Endothelial cell of umbilical vein (primary cell): ENCODE measurements at regions not wholly inside any gene's neighbourhood (a gene's known extent, or its start where the extent isn't known, plus 50 kb on each side); places are given as distances from the start of the nearest gene placed in this dataset.

Experiments
- BruUV-seq: library from RNA; stranded (reverse); fragments of 400-500 nt; replicated peaks from 2 replicates; lab custom pipeline; 2021; lab: Mats Ljungman, UMichigan
- CTCF ChIA-PET: fragments of 300-600, 350-600 bp; sonication (Branson Sonifier 250); formaldehyde crosslinking; loops from one replicate; lab custom pipeline; 2021; ENCODE audit warnings: antibody characterized with exemption, inconsistent platforms; lab: Charles Lee
- POLR2A ChIA-PET: fragments of 300-600, 350-600 bp; sonication (Branson Sonifier 250); formaldehyde crosslinking; loops from one replicate; lab custom pipeline; 2021; ENCODE audit warnings: antibody characterized with exemption, inconsistent platforms; lab: Charles Lee
- DNase-seq: peaks from one replicate; pipeline ENCODE4 v3.0.0-alpha.2; 2011; ENCODE audit warnings: low read depth, low spot score
- FAIRE-seq: peaks from 2 replicates; lab custom pipeline; 2011; peaks lifted over from hg19 to GRCh38; lab: Jason Lieb, UNC
- H2AFZ ChIP-seq: 2 replicates; pipeline ENCODE4 v1.6.0; 2012; ENCODE audit warnings: low read depth, low read length, control low read depth, inconsistent platforms
- H3K27ac ChIP-seq: 2 replicates; pipeline ENCODE4 v1.5.1; 2011; ENCODE audit warnings: low read depth, mild to moderate bottlenecking, control low read depth, low read length, moderate library complexity; ENCODE audit not compliant: insufficient read depth
- H3K27me3 ChIP-seq, 2 experiments: 2 replicates each; pipeline versions ENCODE4 v1.6.0 to v1.6.1; 2011; ENCODE audit warnings: low read length in 2 of 2, mixed read lengths in 1 of 2; ENCODE audit not compliant: control insufficient read depth in 2 of 2, insufficient read depth in 2 of 2
- H3K36me3 ChIP-seq, 2 experiments: 2 replicates in 1 of 2; 3 replicates in 1 of 2; pipeline ENCODE4 v1.5.1; 2011; ENCODE audit warnings: low read length in 2 of 2, mild to moderate bottlenecking in 1 of 2, moderate library complexity in 1 of 2; ENCODE audit not compliant: control insufficient read depth in 2 of 2, insufficient read depth in 2 of 2; ENCODE audit errors: extremely low read depth in 1 of 2
- H3K4me1 ChIP-seq: 3 replicates; pipeline ENCODE4 v1.5.1; 2011; ENCODE audit warnings: mild to moderate bottlenecking, low read length; ENCODE audit not compliant: control insufficient read depth, insufficient read depth; ENCODE audit errors: extremely low read depth
- H3K4me2 ChIP-seq: 2 replicates; pipeline ENCODE4 v1.6.1; 2011; ENCODE audit warnings: low read length, control low read depth, mixed read lengths; ENCODE audit not compliant: insufficient read depth
- H3K4me3 ChIP-seq, 3 experiments: fragments of 200-600 bp in 1 of 3; sonication (generic), shearing (Covaris generic) in 1 of 3; replicated peaks in 1 of 3; 2 replicates each; pipeline ENCODE4 v1.5.1; 2011 to 2016; ENCODE audit warnings: control low read depth in 3 of 3, low read length in 3 of 3, mild to moderate bottlenecking in 2 of 3, inconsistent platforms in 1 of 3, low read depth in 1 of 3, moderate library complexity in 1 of 3; ENCODE audit not compliant: insufficient read depth in 1 of 3
- H3K79me2 ChIP-seq: 2 replicates; pipeline ENCODE4 v1.6.0; 2012; ENCODE audit warnings: low read length, inconsistent platforms; ENCODE audit not compliant: control insufficient read depth, insufficient read depth
- H3K9ac ChIP-seq: replicated peaks from 2 replicates; pipeline ENCODE3; 2011; ENCODE audit warnings: low read length, control low read depth; ENCODE audit not compliant: insufficient read depth; ENCODE audit errors: extremely low read depth
- H3K9me1 ChIP-seq: replicated peaks from 3 replicates; pipeline ENCODE4 v1.6.0; 2011; ENCODE audit warnings: mild to moderate bottlenecking, low read length; ENCODE audit not compliant: control insufficient read depth, insufficient read depth; ENCODE audit errors: extremely low read depth
- H3K9me3 ChIP-seq: replicated peaks from 2 replicates; pipeline ENCODE4 v1.5.1; 2012; ENCODE audit warnings: low read length, inconsistent platforms; ENCODE audit not compliant: control insufficient read depth, insufficient read depth
- H4K20me1 ChIP-seq: replicated peaks from 2 replicates; pipeline ENCODE3; 2011; ENCODE audit warnings: mild to moderate bottlenecking, low read length; ENCODE audit not compliant: control insufficient read depth, insufficient read depth; ENCODE audit errors: extremely low read depth
- EZH2 ChIP-seq: IDR thresholded peaks from 2 replicates; pipeline ENCODE4 v1.6.1; 2012; ENCODE audit warnings: borderline replicate concordance, low read depth, mild to moderate bottlenecking, moderate library complexity, low read length, inconsistent platforms; ENCODE audit not compliant: severe bottlenecking
- FOS ChIP-seq: IDR thresholded peaks from 2 replicates; pipeline ENCODE4 v1.6.1; 2011; ENCODE audit warnings: mild to moderate bottlenecking, low read length, moderate library complexity, borderline replicate concordance; ENCODE audit not compliant: insufficient read depth
- GATA2 ChIP-seq: IDR thresholded peaks from 2 replicates; pipeline ENCODE4 v1.7.0; 2011; ENCODE audit warnings: low read depth, mild to moderate bottlenecking, moderate library complexity, mixed read lengths, low read length; ENCODE audit not compliant: insufficient read length, insufficient read depth
- JUN ChIP-seq: IDR thresholded peaks from 2 replicates; pipeline ENCODE4 v1.6.1; 2011; ENCODE audit warnings: borderline replicate concordance, low read depth; ENCODE audit not compliant: insufficient read length, insufficient read depth
- MYC ChIP-seq: IDR thresholded peaks from one replicate; pipeline ENCODE4 v1.6.1; 2011; ENCODE audit warnings: mild to moderate bottlenecking, low read depth, low read length
- POLR2A ChIP-seq: IDR thresholded peaks from 2 replicates; pipeline ENCODE4 v1.6.1; 2012; ENCODE audit warnings: low read depth, mild to moderate bottlenecking, control low read depth, low read length
- POLR2AphosphoS5 ChIP-seq: IDR thresholded peaks from 2 replicates; pipeline ENCODE4 v1.6.1; 2012; ENCODE audit warnings: low read depth, mild to moderate bottlenecking, control low read depth, low read length, moderate library complexity; ENCODE audit not compliant: insufficient read depth
- dilution Hi-C: fragments of 300-500 bp; cut with MboI; formaldehyde crosslinking; loops from one replicate; pipeline ENCODE4 v1.15.0; 2019; ENCODE audit warnings: low sequenced_read_pairs; ENCODE audit not compliant: extremely low pct_ligation_motif_present
- intact Hi-C: fragments of 100-400 bp; cut with micrococcal nuclease; formaldehyde crosslinking; loops from one replicate; pipeline ENCODE4 v1.10.0; 2022
- TF ChIP-seq, protein P1 (sequence below): IDR thresholded peaks from 2 replicates; pipeline ENCODE4 v1.6.1; 2011; ENCODE audit not compliant: insufficient read depth, insufficient read length
- TF ChIP-seq, protein P2 (sequence below), 2 donors: IDR thresholded peaks; 1 replicate in 1 of 2; 2 replicates in 1 of 2; pipeline ENCODE4 v1.5.1; 2011; ENCODE audit warnings: low read length in 2 of 2, mild to moderate bottlenecking in 2 of 2, moderate library complexity in 2 of 2, control low read depth in 1 of 2, inconsistent platforms in 1 of 2, low read depth in 1 of 2; ENCODE audit not compliant: insufficient read depth in 1 of 2; ENCODE audit errors: extremely low read depth in 1 of 2

DNA sequence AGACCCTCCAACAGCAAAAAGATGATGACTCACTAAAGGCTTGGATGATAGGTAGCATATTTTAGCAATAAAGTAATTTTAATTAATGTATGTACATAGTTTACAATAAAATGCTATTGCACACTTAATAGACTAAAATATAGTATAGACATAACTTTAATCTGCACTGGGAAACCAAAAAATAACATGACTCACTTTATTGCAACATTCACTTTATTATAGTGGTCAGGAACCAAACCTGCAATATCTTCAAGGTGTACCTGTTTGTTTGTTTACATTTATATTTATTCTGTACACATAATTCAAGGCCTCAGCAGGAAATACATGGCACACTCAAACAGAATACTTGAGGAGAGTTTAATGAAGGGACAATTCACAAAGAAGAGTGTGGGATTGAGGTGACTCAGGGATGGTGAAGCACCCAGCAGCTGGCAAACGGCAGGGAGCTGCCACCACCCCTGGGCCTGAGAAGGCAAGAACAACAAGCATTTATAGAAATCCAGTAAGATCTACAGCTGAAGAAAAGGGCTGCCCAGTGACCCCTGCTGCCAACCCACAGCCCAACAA, 51.5 kb upstream of the POU2AF2 start:
- H3K4me3 ChIP-seq, result no peak overlapping the region
- H3K9me1 ChIP-seq, result no peaks in the 10 kb centered on the region
- H3K79me2 ChIP-seq, result no peaks in the 10 kb centered on the region
- BruUV-seq, result no TSS peak
- dilution Hi-C loops, result no loop called here
- H4K20me1 ChIP-seq, result no peaks in the 10 kb centered on the region
- H3K4me2 ChIP-seq, result no peak overlapping the region
- no peaks in the 10 kb centered on the region for H3K27me3 ChIP-seq
- no peak overlapping the region for H3K27ac ChIP-seq
- no peak overlapping the region for H2AFZ ChIP-seq
- H3K9me3 ChIP-seq, result no peaks in the 10 kb centered on the region
- ChIA-PET POLR2A (no interaction called here), CTCF (no interaction called here)
- no peak overlapping the region for H3K9ac ChIP-seq
- DNase-seq, result no peak
- H3K4me1 ChIP-seq, result no peaks in the 10 kb centered on the region
- intact Hi-C loops, result no loop called here
- FAIRE-seq, result no peak
- TF ChIP-seq POLR2AphosphoS5 (no peak), FOS (no peak)
- no peaks in the 10 kb centered on the region for H3K36me3 ChIP-seq

DNA sequence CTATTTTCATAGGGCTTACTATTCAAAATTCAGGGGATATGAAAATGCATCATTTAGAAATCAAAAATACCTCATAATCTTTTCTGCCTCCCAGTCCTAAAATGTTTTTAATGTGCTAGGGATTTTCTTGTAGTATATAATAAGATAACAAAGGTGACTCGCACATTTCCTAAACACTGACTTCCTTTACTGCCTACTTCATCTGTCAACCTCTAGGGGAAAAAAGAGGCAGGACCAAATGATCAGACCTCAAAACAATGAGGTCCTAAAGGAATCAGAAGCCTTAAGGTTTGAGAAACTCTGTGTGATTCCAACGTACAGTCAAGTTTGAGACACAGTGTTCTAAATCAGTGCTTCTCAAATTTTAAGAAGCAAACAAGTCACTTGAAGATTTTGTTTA, 56.1 kb upstream of the POU2AF2 start:
- dilution Hi-C loops, result no loop called here
- POLR2A ChIA-PET, result no interaction called here
- TF ChIP-seq FOS (no peak), POLR2A (no peak), JUN (no peak), POLR2AphosphoS5 (no peak), EZH2 (no peak), MYC (no peak), GATA2 (no peak)
- TF ChIP-seq, protein P1, sequence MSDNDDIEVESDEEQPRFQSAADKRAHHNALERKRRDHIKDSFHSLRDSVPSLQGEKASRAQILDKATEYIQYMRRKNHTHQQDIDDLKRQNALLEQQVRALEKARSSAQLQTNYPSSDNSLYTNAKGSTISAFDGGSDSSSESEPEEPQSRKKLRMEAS, result no peak
- TF ChIP-seq, protein P2, sequence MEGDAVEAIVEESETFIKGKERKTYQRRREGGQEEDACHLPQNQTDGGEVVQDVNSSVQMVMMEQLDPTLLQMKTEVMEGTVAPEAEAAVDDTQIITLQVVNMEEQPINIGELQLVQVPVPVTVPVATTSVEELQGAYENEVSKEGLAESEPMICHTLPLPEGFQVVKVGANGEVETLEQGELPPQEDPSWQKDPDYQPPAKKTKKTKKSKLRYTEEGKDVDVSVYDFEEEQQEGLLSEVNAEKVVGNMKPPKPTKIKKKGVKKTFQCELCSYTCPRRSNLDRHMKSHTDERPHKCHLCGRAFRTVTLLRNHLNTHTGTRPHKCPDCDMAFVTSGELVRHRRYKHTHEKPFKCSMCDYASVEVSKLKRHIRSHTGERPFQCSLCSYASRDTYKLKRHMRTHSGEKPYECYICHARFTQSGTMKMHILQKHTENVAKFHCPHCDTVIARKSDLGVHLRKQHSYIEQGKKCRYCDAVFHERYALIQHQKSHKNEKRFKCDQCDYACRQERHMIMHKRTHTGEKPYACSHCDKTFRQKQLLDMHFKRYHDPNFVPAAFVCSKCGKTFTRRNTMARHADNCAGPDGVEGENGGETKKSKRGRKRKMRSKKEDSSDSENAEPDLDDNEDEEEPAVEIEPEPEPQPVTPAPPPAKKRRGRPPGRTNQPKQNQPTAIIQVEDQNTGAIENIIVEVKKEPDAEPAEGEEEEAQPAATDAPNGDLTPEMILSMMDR (IDR thresholded peaks at IDR 0.05; ENCODE audit: extremely low read depth in 1 of 2, insufficient read depth in 1 of 2, low read depth in 1 of 2, low read length in 2 of 2), result no peak
- Histone ChIP-seq H3K27me3 (no peaks in the 10 kb centered on the region), H3K9ac (no peak overlapping the region), H3K9me3 (no peaks in the 10 kb centered on the region), H4K20me1 (no peaks in the 10 kb centered on the region), H3K36me3 (no peaks in the 10 kb centered on the region), H3K4me3 (no peak overlapping the region), H3K27ac (no peak overlapping the region), H3K4me2 (no peak overlapping the region), H3K9me1 (no peaks in the 10 kb centered on the region), H3K79me2 (no peaks in the 10 kb centered on the region), H2AFZ (no peak overlapping the region), H3K4me1 (no peaks in the 10 kb centered on the region)
- no TSS peak for BruUV-seq
- CTCF ChIA-PET, result no interaction called here
- DNase-seq (no peak), FAIRE-seq (no peak)
- intact Hi-C loops, result no loop called here
